Spleen (tissue), 7 donors: ENCODE measurements at regions not wholly inside any gene's neighbourhood (a gene's known extent, or its start where the extent isn't known, plus 50 kb on each side); places are given as distances from the start of the nearest gene placed in this dataset.

Source experiments
- CTCF ChIP-seq, 11 experiments: fragments of 200-600 bp in 7 of 11; fragments of 450-650 bp in 4 of 11; sonication (generic) in 4 of 11; IDR thresholded peaks in 8 of 11; conservative IDR thresholded peaks in 3 of 11; 1 replicate in 7 of 11; 2 replicates in 4 of 11; pipeline versions ENCODE4 v1.4.0 to v1.8.0; 2016 to 2021; ENCODE audit warnings: antibody characterized with exemption in 11 of 11, inconsistent platforms in 4 of 11, mild to moderate bottlenecking in 1 of 11
- POLR2A ChIP-seq, 3 donors: fragments of 450-650 bp; IDR thresholded peaks; one replicate each; pipeline ENCODE4 v1.5.1; 2017; ENCODE audit warnings: antibody characterized with exemption in 3 of 3, mild to moderate bottlenecking in 1 of 3
- donor health status: DM: no; HTN: no; CAD: no; lungs with moderate emphysema.
- donor health status: DM: no; HTN: no; CAD: no.
- donor health status: DM: no; HTN: no; CAD: no.

- TF ChIP-seq CTCF (IDR thresholded peaks at IDR 0.05 in 8 of 11, conservative IDR thresholded peaks at IDR 0.05 in 3 of 11) = no peak
- TF ChIP-seq POLR2A (IDR thresholded peaks at IDR 0.05) = no peak
Measured at GRCh38 chr18:1052301-1052700, 147.6 kb downstream of the ADCYAP1 start.
